HG03196 (cell line): ENCODE measurements at regions not wholly inside any gene's neighbourhood (a gene's known extent, or its start where the extent isn't known, plus 50 kb on each side); places are given as distances from the start of the nearest gene placed in this dataset.
"Not testable (repeated sequence)": the region's sequence is repeated elsewhere in the genome, so short reads cannot be mapped to it uniquely, and the experiment has no call there.

ENCODE experiments used
- ATAC-seq: cut with Tn5 transposase; IDR thresholded peaks from one replicate; pipeline ENCODE4 v1.9.1; 2021; ENCODE audit not compliant: unreplicated experiment

DNA sequence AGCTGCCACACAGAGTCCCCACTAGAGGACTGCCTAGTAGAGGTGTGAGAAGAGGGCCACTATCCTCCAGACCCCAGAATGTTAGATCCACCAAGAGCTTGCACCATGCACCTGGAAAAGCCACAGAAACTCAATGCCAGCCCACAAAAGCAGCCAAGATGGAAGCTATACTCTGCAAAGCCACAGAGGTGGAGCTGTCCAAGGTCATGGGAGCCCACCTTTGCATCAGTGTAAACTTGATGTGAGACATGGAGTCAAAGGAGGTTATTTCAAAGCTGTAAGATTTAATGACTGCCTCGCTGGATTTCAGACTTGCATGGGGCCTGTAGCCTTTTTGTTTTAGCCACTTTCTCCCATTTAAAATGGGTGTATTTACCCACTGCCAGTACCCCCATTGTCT, 1030.1 kb upstream of the GRIA3 start:
- no peak for ATAC-seq

DNA sequence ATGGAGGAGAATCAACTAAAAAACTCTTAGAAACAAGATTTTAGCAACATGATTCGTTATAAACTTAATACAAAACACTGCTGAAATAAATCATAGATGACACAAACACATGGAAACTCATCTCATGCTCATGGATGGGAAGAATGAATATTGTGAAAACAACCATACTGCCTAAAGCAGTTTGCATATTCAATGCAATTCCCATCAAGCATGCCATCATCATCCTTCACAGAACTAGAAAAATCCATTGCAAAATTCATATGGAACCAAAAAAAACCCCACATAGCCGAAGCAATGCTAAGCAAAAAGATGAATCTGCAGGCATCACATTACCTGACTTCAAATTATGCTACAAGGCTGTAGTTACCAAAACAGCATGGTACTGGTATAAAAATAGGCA, 1015.8 kb upstream of the GRIA3 start:
- no peak for ATAC-seq

- no peak for ATAC-seq
Measured at GRCh38 chrX:122184791-122185190, 999.3 kb upstream of the GRIA3 start.

GRCh38 chrX:122187069-122187713, 996.9 kb upstream of the GRIA3 start:
- ATAC-seq = no peak

GRCh38 chrX:122188751-122189150, 995.3 kb upstream of the GRIA3 start:
- no peak for ATAC-seq

GRCh38 chrX:122196343-122196742, 987.7 kb upstream of the GRIA3 start:
- no peak for ATAC-seq

DNA sequence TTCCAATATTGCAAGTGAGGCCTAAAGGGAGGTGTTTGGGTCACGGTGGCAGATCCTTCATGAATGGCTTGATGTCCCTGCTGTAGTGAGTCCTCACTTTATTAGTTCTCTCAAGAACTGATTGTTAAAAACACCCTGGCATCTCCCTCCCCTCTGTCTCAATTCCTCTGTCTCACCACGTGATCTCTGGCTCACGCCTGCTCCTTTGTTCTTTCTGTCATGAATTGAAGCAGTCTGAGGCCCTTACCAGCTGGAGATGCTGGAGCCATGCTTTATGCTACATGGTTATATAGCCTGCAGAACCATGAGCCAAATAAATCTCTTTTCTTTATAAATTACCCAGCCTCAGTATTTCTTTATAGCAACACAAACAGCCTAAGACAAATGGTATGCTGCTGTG, 980.7 kb upstream of the GRIA3 start:
- no peak for ATAC-seq

DNA sequence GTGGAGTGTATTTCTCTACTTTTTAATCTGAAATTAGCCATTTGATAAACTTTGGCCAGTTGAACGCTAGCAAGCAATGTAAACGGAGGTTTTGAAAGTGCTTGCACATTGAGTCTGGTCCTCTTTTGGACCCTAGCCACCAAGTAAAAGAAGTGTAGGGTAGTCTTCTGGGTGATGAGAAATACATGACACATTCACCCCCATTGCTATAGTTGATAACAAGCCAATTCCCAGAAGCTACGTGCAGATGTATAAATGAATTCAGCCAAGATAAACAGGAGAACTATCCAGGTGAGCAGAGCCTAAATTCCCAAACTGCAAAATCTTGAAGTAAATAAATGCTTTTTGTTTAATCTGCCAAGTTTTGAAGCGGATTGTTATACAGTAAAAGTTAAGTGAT, 965.4 kb upstream of the GRIA3 start:
- ATAC-seq = no peak

GRCh38 chrX:122219226-122219625, 964.9 kb upstream of the GRIA3 start:
- no peak for ATAC-seq

- ATAC-seq = no peak
Measured at GRCh38 chrX:122219735-122220134, 964.3 kb upstream of the GRIA3 start.

DNA sequence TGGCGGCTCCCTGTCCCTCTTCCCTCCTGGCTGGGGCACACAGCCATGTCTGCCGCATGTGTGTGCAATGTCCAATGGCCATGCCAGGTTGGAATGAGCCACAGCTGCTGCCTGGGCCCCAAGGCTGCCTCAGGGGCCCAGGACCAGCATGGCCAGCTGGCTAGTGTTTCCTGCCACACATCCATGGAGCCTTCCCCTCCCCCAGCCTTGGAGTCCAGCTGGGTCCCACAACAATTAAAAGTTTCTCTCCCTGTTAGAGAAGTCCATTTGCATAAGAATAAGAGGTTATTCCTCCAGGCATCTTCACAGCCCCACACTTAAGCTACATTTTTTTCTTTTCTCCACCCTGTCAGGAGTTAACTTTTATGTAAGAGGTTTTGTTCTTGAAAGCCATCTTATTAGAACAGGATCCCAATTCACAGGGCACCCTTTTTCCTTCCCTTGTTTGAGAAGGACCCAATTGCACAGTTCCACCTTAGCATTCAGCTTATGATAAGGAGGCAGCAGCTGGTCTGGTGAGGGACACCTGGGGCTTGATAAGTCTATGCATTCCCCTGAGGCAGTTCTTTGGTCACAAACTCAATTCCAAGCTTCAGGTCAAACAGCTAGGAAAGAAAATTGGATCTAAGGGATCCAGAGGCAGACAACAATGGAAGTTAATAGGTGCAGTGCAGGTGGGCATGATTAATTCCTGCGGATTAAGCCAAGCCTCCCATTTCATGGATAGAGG, 963.3 kb upstream of the GRIA3 start:
- no peak for ATAC-seq

DNA sequence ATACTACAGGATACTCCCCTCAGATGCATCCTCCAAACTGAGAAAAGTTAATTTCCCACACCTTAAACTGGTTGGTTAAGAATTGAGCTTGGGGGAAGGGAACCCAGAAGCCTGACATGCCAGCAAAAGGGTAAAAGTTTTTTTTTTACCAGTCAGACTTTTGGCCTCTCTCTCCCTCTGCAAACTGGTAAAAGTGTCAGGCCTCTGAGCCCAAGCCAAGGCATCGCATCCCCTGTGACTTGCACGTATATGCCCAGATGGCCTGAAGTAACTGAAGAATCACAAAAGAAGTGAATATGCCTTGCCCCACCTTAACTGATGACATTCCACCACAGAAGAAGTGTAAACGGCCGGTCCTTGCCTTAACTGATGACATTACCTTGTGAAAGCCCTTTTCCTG, 962.3 kb upstream of the GRIA3 start:
- ATAC-seq = not testable (repeated sequence)

DNA sequence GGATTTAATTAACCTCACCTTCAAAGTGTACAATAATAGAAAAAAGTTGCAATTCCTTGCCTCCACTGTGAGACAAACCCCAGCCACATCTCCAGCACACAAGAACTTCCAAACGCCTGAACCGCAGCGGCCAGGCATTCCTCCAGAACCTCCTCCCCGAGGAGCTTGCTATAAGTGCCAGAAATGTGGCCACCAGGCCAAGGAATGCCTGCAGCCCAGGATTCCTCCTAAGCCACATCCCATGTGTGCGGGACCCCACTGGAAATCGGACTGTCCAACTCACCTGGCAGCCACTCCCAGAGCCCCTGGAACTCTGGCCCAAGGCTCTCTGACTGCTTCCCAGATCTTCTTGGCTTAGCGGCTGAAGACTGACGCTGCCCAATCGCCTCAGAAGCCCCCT, 959.9 kb upstream of the GRIA3 start:
- ATAC-seq = not testable (repeated sequence)

DNA sequence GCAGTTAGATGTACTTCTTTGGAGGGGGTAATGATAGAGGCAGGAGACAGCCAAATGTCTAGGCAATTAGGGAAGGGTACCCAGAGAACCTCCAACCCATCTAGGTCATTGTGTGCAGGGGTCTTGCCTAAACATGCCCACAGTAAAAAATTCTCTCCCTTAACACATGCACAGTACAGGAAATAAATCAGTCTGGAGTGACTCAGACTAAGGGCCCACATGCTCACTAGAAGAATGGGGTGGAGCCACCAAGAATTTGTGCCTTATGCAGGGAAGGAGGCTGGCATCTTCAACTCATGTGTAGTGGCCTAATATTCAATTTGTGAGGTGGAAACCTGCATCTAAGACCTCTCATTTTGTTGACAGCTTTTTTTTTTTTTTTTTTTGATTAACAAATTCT, 945.3 kb upstream of the GRIA3 start:
- ATAC-seq = no peak

DNA sequence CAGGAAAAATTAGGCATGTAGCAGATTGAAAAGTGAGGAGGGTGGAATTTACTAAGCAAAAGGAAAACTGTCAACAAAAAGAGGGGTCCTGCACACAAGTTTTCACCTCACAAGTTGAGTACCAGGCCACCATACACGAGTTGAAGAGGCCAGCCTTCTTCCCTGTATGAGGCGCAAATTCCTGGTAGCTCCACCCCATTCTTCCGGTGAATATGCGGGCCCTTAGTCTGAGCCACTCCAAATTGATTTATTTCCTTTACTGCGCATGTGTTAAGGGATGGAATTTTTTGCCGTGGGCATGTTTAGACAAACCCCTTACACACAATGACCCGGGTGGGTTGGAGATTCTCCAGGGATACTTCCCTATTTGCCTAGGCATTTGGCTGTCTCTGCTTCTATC, 942.1 kb upstream of the GRIA3 start:
- ATAC-seq = no peak

- ATAC-seq = no peak
Measured at GRCh38 chrX:122244080-122244479, 940.0 kb upstream of the GRIA3 start.

DNA sequence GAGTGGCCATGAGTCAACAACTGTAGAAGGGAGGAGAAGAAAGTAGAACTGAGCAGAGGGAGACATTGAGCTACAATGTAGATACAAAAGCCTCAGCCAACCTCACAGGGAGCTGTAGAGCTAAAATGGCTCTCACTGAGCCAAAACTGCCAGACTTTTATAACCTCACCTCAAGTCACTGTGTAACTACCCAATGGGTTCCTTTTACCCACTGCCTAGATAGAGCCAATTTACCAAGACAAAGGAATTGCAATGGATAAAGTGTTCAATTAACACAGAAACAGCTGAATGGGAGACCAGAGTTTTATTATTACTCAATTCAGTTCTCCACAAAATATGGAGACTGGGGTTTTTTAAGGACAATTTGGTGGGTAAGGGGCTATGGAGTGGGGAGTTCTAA, 938.9 kb upstream of the GRIA3 start:
- no peak for ATAC-seq

DNA sequence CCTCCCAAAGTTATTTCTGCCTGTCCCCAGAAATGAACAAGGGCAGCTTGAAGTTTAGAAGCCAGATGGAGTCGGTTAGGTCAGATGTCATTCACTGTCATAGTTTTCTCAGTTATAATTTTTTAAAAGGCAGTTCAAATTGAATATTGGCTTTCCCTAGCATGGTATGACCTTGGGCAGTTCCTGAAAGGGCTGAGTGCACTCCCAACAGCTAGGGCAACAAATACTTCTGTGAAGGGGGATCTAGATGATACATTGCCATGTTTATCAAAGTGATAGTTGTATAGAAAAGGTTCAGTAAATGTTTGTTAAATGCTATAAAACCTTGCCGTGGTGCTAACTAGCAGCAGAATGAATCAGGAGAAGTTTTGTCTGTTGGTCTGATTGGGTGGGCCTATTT, 938.1 kb upstream of the GRIA3 start:
- ATAC-seq = no peak

GRCh38 chrX:122246937-122247336, 937.1 kb upstream of the GRIA3 start:
- ATAC-seq = no peak

DNA sequence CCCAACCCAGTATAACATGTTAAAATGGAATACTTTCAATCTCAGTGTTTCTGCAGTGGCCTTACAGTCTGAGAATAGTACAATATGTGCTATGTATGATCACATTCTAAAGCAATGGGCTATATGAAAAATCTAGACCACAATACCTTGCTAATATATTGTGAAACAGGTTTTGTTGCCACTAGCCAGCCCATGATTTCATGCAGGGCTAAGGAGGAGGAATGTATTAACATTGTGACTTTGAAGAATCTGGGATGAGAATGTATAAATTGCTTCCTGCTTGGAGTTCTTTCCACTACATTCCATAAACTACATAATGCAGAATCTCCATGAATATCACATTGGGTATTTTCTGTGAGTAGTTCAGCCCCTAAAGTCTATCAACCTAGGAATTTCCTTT, 935.4 kb upstream of the GRIA3 start:
- ATAC-seq = no peak

- no peak for ATAC-seq
Measured at GRCh38 chrX:122252454-122252853, 931.6 kb upstream of the GRIA3 start.

- ATAC-seq = no peak
Measured at GRCh38 chrX:122268353-122268752, 915.7 kb upstream of the GRIA3 start.

GRCh38 chrX:122269243-122269781, 914.8 kb upstream of the GRIA3 start:
- no peak for ATAC-seq
